Heart left ventricle (tissue), 16 donors: ENCODE measurements at regions not wholly inside any gene's neighbourhood (a gene's known extent, or its start where the extent isn't known, plus 50 kb on each side); places are given as distances from the start of the nearest gene placed in this dataset.

ENCODE experiments used
- ATAC-seq, 4 donors: fragments of 200-7000 bp; cut with Tn5 transposase; one replicate each; pipeline ENCODE4 v1.9.1; 2020 to 2022; ENCODE audit warnings: moderate library complexity in 4 of 4, mild to moderate bottlenecking in 3 of 4, moderate number of reproducible peaks in 1 of 4
- DNase-seq, 5 donors: peaks; one replicate each; pipeline ENCODE4 v3.0.0-alpha.2; 2020
- H3K27ac ChIP-seq, 12 donors: fragments of 200-600 bp; sonication (generic) in 4 of 12; one replicate each; pipeline versions ENCODE4 v1.5.0 to v1.8.0; 2016 to 2022; ENCODE audit warnings: mild to moderate bottlenecking in 2 of 12
- H3K27me3 ChIP-seq, 9 donors: fragments of 200-600 bp; sonication (generic) in 2 of 9; one replicate each; pipeline versions ENCODE4 v1.5.1 to v1.8.0; 2016 to 2022; ENCODE audit warnings: mild to moderate bottlenecking in 3 of 9
- H3K36me3 ChIP-seq, 9 donors: fragments of 200-600 bp; sonication (generic) in 2 of 9; one replicate each; pipeline versions ENCODE4 v1.5.0 to v1.8.0; 2018 to 2022; ENCODE audit warnings: mild to moderate bottlenecking in 2 of 9
- H3K4me1 ChIP-seq, 12 donors: fragments of 200-600 bp; sonication (generic) in 4 of 12; one replicate each; pipeline versions ENCODE4 v1.5.0 to v1.8.0; 2016 to 2022; ENCODE audit warnings: mild to moderate bottlenecking in 3 of 12
- H3K4me3 ChIP-seq, 12 donors: fragments of 200-600 bp; sonication (generic) in 4 of 12; one replicate each; pipeline versions ENCODE4 v1.5.0 to v1.8.0; 2017 to 2022; ENCODE audit warnings: mild to moderate bottlenecking in 9 of 12, moderate library complexity in 4 of 12
- H3K9me3 ChIP-seq, 12 donors: fragments of 200-600 bp; sonication (generic) in 4 of 12; one replicate each; pipeline versions ENCODE4 v1.5.0 to v1.8.0; 2016 to 2022; ENCODE audit warnings: mild to moderate bottlenecking in 1 of 12
- CTCF ChIP-seq, 12 donors: fragments of 200-600 bp; sonication (generic) in 4 of 12; IDR thresholded peaks; one replicate each; pipeline versions ENCODE4 v1.5.0 to v1.8.0; 2018 to 2022; ENCODE audit warnings: antibody characterized with exemption in 12 of 12, mild to moderate bottlenecking in 5 of 12
- POLR2A ChIP-seq, 2 donors: fragments of 450-650 bp; IDR thresholded peaks; one replicate each; pipeline ENCODE4 v1.6.1; 2017; ENCODE audit warnings: antibody characterized with exemption in 2 of 2, mild to moderate bottlenecking in 2 of 2, moderate library complexity in 2 of 2
- WGBS, 4 donors: extraction: QIAGEN DNeasy Blood & Tissue Kit in 2 of 4; methylation state at CpG; one replicate each; pipeline versions ENCODE4 v1.1.5 to v1.1.7; 2013 to 2018; 5-methylcytosine and 5-hydroxymethylcytosine counted together
- intact Hi-C, 10 donors: fragments of 100-400 bp; cut with DNase I; formaldehyde crosslinking; loops; one replicate each; pipeline versions ENCODE4 v1.11.1 to v1.14.2; 2022
- donor health status: ischemic (EF 13 %, LVEDD 7.1; RV severe dilation, severe dysfunction).
- donor health status: healthy with polysubstance abuse.
- donor health status: DM: no; HTN: yes; CAD: no.
- donor health status: DM: no; HTN: no; CAD: no.
- donor health status: ischemic (EF 25% LVEDD 6.9; RV normal size, moderate dysfunction).
- donor health status: ischemic (EF 25% LVEDD 5.7; RV mildly dilated, moderate dysfunction).
- donor health status: healthy.
- donor health status: DM: yes; HTN: yes; CAD: no.
- donor health status: ischemic (EF 35%, LVEDD 5.7; RV mildly dilated, moderate dysfunction).
- donor health status: nonischemic (EF 11% LVEDD 7.7; RV severe dilation, severe dysfunction).
- donor health status: DM: yes; HTN: yes; CAD: no.
- donor health status: PGD.
- donor health status: ischemic (EF 29% LVEDD 5.4; RV normal size, mild dysfunction).
- donor health status: nonischemic (EF 23%, LVEDD 6.1; RV moderate dilation, normal function).

DNA sequence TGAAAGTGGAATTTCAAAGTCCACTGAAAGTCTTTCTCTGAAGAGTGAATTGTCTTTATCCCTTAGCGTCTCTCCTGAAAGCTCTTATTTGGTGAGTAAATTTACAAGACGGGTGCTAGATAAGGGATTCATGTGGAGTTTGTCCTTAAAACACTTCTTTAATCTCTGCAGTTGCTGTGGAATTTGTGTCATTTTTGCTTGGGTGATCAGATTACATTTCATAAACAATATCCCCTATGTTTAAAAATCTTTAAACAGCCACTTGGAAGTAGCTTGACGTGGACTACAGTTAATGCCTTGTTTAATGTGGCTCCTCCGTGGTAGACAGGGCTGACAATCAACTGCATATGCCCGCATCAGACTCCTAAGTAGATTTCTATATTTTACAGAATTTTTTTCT is 175.4 kb upstream of the ZNF217 start:
- Histone ChIP-seq H3K27ac (no peak overlapping the region), H3K4me1 (peaks cover 0 to 14% (median 1%) of the 10 kb centered on the region in 12 donors), H3K36me3 (no peaks in the 10 kb centered on the region), H3K27me3 (no peaks in the 10 kb centered on the region), H3K9me3 (no peaks in the 10 kb centered on the region), H3K4me3 (no peak overlapping the region)
- ATAC-seq (no peak), DNase-seq (no peak)
- intact Hi-C loops = no loop called here
- TF ChIP-seq CTCF (IDR thresholded peaks at IDR 0.05) (no peak), POLR2A (IDR thresholded peaks at IDR 0.05) (no peak)
- WGBS, 4 donors = 75 to 81% (median 77%) methylated on average over 5 of the region's 5 CpGs

GRCh38 chr20:53768329-53768728 is 174.7 kb upstream of the ZNF217 start:
- no peaks in the 10 kb centered on the region for H3K36me3 ChIP-seq
- no peaks in the 10 kb centered on the region for H3K27me3 ChIP-seq
- intact Hi-C loops = no loop called here
- DNase-seq (no peak), ATAC-seq (no peak)
- no peaks in the 10 kb centered on the region for H3K9me3 ChIP-seq
- H3K4me3 ChIP-seq = no peak overlapping the region
- TF ChIP-seq CTCF (IDR thresholded peaks at IDR 0.05) (no peak), POLR2A (IDR thresholded peaks at IDR 0.05) (no peak)
- WGBS, 4 donors = 82 to 86% (median 84%) methylated on average over 4 of the region's 4 CpGs
- no peak overlapping the region for H3K27ac ChIP-seq
- H3K4me1 ChIP-seq = peaks cover 0 to 9% (median 0%) of the 10 kb centered on the region in 12 donors

DNA sequence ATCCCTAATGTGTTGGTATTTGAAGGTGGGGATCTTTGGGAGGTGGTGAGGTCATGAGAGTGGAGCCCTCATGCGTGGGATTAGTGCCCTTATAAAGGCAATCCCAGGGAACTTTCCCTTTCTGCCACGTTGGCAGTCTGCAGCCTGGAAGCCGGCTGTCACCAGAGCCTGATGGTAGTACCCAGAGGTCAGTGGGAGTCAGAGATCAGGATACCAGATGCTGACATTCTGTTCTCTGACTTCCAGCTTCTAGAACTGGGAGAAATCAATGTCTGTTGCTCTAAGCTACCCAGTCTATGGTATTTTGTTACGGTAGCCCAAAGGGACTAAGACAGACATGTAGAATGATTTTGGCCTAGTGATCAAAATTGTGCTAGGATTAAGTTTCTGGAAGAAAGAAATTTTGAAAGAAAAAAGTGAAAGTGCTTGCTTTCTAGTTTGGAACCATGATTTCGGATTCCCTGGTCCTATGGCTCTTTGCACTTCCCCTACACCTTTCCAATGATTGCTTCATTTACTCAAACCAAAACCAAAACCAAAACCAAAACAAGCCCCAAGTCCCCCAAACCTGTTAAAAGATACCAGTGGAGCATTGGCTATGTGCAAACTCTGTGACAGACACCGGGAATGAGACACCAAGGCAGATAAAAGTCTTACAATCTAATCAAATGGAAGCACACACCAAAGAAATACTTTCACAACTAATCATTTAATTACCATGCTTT is 173.7 kb upstream of the ZNF217 start:
- H3K9me3 ChIP-seq = no peaks in the 10 kb centered on the region
- DNase-seq (no peak), ATAC-seq (no peak)
- intact Hi-C loops = no loop called here
- H3K4me1 ChIP-seq = peaks cover 0 to 7% (median 0%) of the 10 kb centered on the region in 12 donors
- no peak overlapping the region for H3K27ac ChIP-seq
- no peak for TF ChIP-seq POLR2A (IDR thresholded peaks at IDR 0.05)
- TF ChIP-seq CTCF (IDR thresholded peaks at IDR 0.05) = no peak
- no peaks in the 10 kb centered on the region for H3K27me3 ChIP-seq
- no peak overlapping the region for H3K4me3 ChIP-seq
- whole genome bisulfite sequencing, 4 donors = 87 to 94% (median 90%) methylated on average over 6 of the region's 6 CpGs
- no peaks in the 10 kb centered on the region for H3K36me3 ChIP-seq

GRCh38 chr20:53764415-53764800 is 170.8 kb upstream of the ZNF217 start:
- peak overlapping the region in 4 of 12 donors; percentile 6 to 33 (median 16) for H3K4me3 ChIP-seq
- no peaks in the 10 kb centered on the region for H3K36me3 ChIP-seq
- TF ChIP-seq POLR2A (IDR thresholded peaks at IDR 0.05) (no peak), CTCF (IDR thresholded peaks at IDR 0.05) (no peak)
- no peaks in the 10 kb centered on the region for H3K9me3 ChIP-seq
- no peak overlapping the region for H3K27ac ChIP-seq
- intact Hi-C loops = no loop called here
- ATAC-seq (no peak), DNase-seq (no peak)
- WGBS, 4 donors = 50 to 61% (median 58%) methylated on average over 2 of the region's 2 CpGs
- H3K4me1 ChIP-seq = peaks cover 0 to 7% (median 0%) of the 10 kb centered on the region in 12 donors
- no peaks in the 10 kb centered on the region for H3K27me3 ChIP-seq
